CD4-positive, alpha-beta memory T cell (primary cell): ENCODE measurements at regions not wholly inside any gene's neighbourhood (a gene's known extent, or its start where the extent isn't known, plus 50 kb on each side); places are given as distances from the start of the nearest gene placed in this dataset.

ENCODE experiments used
- CTCF ChIA-PET: fragments of 350-600 bp; sonication (Branson Sonifier 250); formaldehyde crosslinking; loops from one replicate; lab custom pipeline; 2021; ENCODE audit warnings: inconsistent platforms; ENCODE audit not compliant: partially characterized antibody; lab: Charles Lee
- POLR2A ChIA-PET: fragments of 350-600 bp; sonication (Branson Sonifier 250); formaldehyde crosslinking; loops from one replicate; lab custom pipeline; 2021; ENCODE audit not compliant: partially characterized antibody; lab: Charles Lee
- DNase-seq, 5 donors: peaks; one replicate each; pipeline versions ENCODE4 v3.0.0 to v3.0.0-alpha.2; 2020 to 2022; ENCODE audit warnings: mixed read lengths in 1 of 5
- H3K27ac ChIP-seq: one replicate; pipeline ENCODE4 v1.7.0; 2013; ENCODE audit warnings: low read depth, low read length
- H3K27me3 ChIP-seq: 2 replicates; pipeline ENCODE4 v1.7.0; 2013; ENCODE audit warnings: mild to moderate bottlenecking, low read length, moderate library complexity; ENCODE audit not compliant: insufficient read depth
- H3K36me3 ChIP-seq: 2 replicates; pipeline ENCODE4 v1.7.0; 2013; ENCODE audit warnings: mild to moderate bottlenecking, low read length, moderate library complexity; ENCODE audit not compliant: insufficient read depth
- H3K4me1 ChIP-seq: 2 replicates; pipeline ENCODE4 v1.7.0; 2013; ENCODE audit warnings: mild to moderate bottlenecking, low read length, moderate library complexity; ENCODE audit not compliant: insufficient read depth
- H3K4me3 ChIP-seq, 2 donors: one replicate each; pipeline ENCODE4 v1.7.0; 2013; ENCODE audit warnings: low read length in 2 of 2, mild to moderate bottlenecking in 1 of 2
- H3K9me3 ChIP-seq, 2 donors: one replicate each; pipeline ENCODE4 v1.7.0; 2013; ENCODE audit warnings: low read length in 2 of 2, control low read depth in 1 of 2; ENCODE audit not compliant: control insufficient read depth in 1 of 2
- H3K27ac Mint-ChIP-seq, 7 donors: one replicate each; pipeline ENCODE4 v1.8.0; 2020 to 2021; ENCODE audit warnings: mixed read lengths in 7 of 7, mild to moderate bottlenecking in 6 of 7, inconsistent platforms in 3 of 7, moderate library complexity in 3 of 7
- H3K27me3 Mint-ChIP-seq, 2 donors: one replicate each; pipeline ENCODE4 v1.8.0; 2020 to 2021; ENCODE audit warnings: mixed read lengths in 2 of 2
- H3K36me3 Mint-ChIP-seq, 2 donors: one replicate each; pipeline ENCODE4 v1.8.0; 2020 to 2021; ENCODE audit warnings: mixed read lengths in 2 of 2, inconsistent platforms in 1 of 2, mild to moderate bottlenecking in 1 of 2
- H3K4me1 Mint-ChIP-seq, 4 donors: one replicate each; pipeline ENCODE4 v1.8.0; 2020 to 2021; ENCODE audit warnings: mixed read lengths in 4 of 4, mild to moderate bottlenecking in 1 of 4
- H3K4me3 Mint-ChIP-seq, 8 donors: one replicate each; pipeline ENCODE4 v1.8.0; 2020 to 2021; ENCODE audit warnings: mixed read lengths in 8 of 8, mild to moderate bottlenecking in 7 of 8, moderate library complexity in 6 of 8, inconsistent platforms in 3 of 8
- H3K9me3 Mint-ChIP-seq, 8 donors: one replicate each; pipeline ENCODE4 v1.8.0; 2020 to 2021; ENCODE audit warnings: mixed read lengths in 8 of 8, mild to moderate bottlenecking in 5 of 8, inconsistent platforms in 3 of 8, moderate library complexity in 1 of 8
- intact Hi-C: fragments of 100-400 bp; cut with micrococcal nuclease; formaldehyde crosslinking; loops from one replicate; pipeline ENCODE4 v1.15.1; 2023

DNA sequence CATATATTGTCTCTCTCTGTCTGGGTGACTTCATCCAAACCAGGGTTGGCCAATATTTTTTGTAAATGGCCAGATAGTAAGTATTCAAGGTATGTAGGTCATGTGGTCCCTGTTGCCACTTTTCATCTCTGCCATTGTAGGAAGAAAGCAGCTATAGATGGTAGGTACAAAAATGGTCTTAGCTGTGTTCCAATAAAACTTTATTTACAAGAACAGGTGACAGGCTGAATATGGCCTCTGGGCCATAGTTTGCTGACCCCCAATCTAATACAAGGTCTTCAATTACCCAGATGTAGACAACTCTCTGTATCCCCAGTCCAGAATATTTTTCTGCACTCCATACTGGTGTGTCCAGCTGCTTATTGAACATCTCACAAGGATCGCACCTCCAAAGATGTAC is 166.2 kb upstream of the FZD8 start:
- no peak overlapping the region for H3K4me3 Mint-ChIP-seq
- no peaks in the 10 kb centered on the region for H3K27me3 ChIP-seq
- no peak overlapping the region for H3K27ac ChIP-seq
- H3K36me3 ChIP-seq: no peaks in the 10 kb centered on the region
- H3K36me3 Mint-ChIP-seq: no peaks in the 10 kb centered on the region
- no peak overlapping the region for H3K27ac Mint-ChIP-seq
- CTCF ChIA-PET: no interaction called here
- H3K4me3 ChIP-seq: no peak overlapping the region
- no peaks in the 10 kb centered on the region for H3K27me3 Mint-ChIP-seq
- no peaks in the 10 kb centered on the region for H3K9me3 ChIP-seq
- DNase-seq: no peak
- no peaks in the 10 kb centered on the region for H3K4me1 Mint-ChIP-seq
- POLR2A ChIA-PET: no interaction called here
- H3K4me1 ChIP-seq: no peaks in the 10 kb centered on the region
- H3K9me3 Mint-ChIP-seq: peaks cover 0 to 10% (median 5%) of the 10 kb centered on the region in 8 donors
- intact Hi-C loops: no loop called here

DNA sequence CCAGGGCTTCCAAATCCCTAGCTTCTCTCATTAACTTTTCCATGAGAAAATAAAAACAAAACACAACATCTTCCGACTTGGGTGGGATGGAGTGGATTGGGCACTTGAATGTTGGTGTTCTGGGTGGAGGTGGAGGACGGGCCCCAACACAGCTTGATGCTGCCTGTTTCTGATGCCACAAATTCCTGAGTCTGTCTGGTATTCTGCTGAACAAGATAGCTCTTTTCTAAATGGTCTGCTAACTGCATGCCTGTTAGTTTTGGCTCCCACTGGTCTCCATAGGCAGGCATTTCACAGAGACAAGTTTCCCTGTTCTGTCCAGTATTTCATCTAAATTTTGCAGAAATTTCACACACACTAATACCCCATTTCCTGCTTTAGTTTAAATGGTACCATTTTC is 160.9 kb upstream of the FZD8 start:
- no peaks in the 10 kb centered on the region for H3K27me3 ChIP-seq
- no peaks in the 10 kb centered on the region for H3K27me3 Mint-ChIP-seq
- H3K9me3 ChIP-seq: no peaks in the 10 kb centered on the region
- CTCF ChIA-PET: no interaction called here
- H3K36me3 ChIP-seq: no peaks in the 10 kb centered on the region
- no peaks in the 10 kb centered on the region for H3K36me3 Mint-ChIP-seq
- H3K27ac Mint-ChIP-seq: no peak overlapping the region
- H3K4me3 ChIP-seq: no peak overlapping the region
- POLR2A ChIA-PET: no interaction called here
- no peaks in the 10 kb centered on the region for H3K4me1 Mint-ChIP-seq
- intact Hi-C loops: no loop called here
- no peak for DNase-seq
- H3K9me3 Mint-ChIP-seq: peaks cover 0 to 4% (median 0%) of the 10 kb centered on the region in 8 donors
- no peak overlapping the region for H3K4me3 Mint-ChIP-seq
- no peak overlapping the region for H3K27ac ChIP-seq
- no peaks in the 10 kb centered on the region for H3K4me1 ChIP-seq

GRCh38 chr10:35797187-35797586 is 155.1 kb upstream of the FZD8 start:
- Histone ChIP-seq H3K9me3 (no peaks in the 10 kb centered on the region), H3K4me1 (no peaks in the 10 kb centered on the region), H3K27me3 (no peaks in the 10 kb centered on the region), H3K36me3 (no peaks in the 10 kb centered on the region), H3K27ac (no peak overlapping the region), H3K4me3 (no peak overlapping the region)
- Mint-ChIP-seq H3K4me1 (no peaks in the 10 kb centered on the region), H3K9me3 (peaks cover 0 to 4% (median 0%) of the 10 kb centered on the region in 8 donors), H3K27ac (no peak overlapping the region), H3K36me3 (no peaks in the 10 kb centered on the region), H3K4me3 (no peak overlapping the region), H3K27me3 (no peaks in the 10 kb centered on the region)
- DNase-seq: no peak
- intact Hi-C loops: no loop called here
- ChIA-PET POLR2A (no interaction called here), CTCF (no interaction called here)

DNA sequence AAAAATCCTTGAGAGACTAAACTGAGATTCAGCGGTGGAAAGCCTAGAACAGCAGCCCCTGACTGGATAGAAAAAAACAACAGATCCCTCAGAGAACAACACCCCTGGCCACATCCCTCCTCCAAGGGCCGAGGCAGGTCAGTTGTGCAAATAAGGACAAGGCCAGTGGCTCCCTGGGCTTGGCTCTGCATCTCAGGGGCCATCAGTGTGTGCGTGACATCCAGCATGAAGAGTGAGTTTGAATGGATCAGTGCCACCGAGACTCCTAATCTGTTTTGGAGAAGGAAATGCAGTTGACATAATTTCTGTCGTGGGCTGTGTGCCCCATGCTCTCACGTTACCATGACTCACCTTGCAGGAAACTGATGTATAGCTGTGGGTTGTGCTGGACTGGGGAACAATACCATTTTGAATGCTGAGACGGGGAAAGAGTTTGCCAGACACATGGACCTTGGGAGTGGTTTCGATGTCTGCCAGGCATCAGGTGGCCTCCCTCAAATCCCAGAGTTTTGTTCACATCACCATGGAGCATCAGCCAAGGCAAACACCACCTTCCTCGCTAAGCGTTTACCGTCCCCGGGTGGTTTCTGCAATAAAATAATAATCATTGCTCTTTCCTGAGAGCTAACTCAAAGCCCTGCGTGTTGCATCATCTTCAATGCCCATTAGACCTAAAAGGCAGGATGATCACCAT is 153.2 kb upstream of the FZD8 start:
- H3K27me3 ChIP-seq: no peaks in the 10 kb centered on the region
- DNase-seq: no peak
- H3K27ac ChIP-seq: no peak overlapping the region
- H3K27ac Mint-ChIP-seq: no peak overlapping the region
- H3K4me1 Mint-ChIP-seq: no peaks in the 10 kb centered on the region
- no peaks in the 10 kb centered on the region for H3K9me3 ChIP-seq
- CTCF ChIA-PET: no interaction called here
- H3K4me3 ChIP-seq: no peak overlapping the region
- intact Hi-C loops: no loop called here
- no peaks in the 10 kb centered on the region for H3K4me1 ChIP-seq
- POLR2A ChIA-PET: no interaction called here
- H3K36me3 Mint-ChIP-seq: no peaks in the 10 kb centered on the region
- H3K4me3 Mint-ChIP-seq: no peak overlapping the region
- peaks cover 0 to 4% (median 0%) of the 10 kb centered on the region in 8 donors for H3K9me3 Mint-ChIP-seq
- no peaks in the 10 kb centered on the region for H3K36me3 ChIP-seq
- H3K27me3 Mint-ChIP-seq: no peaks in the 10 kb centered on the region

- ChIA-PET CTCF (no interaction called here), POLR2A (no interaction called here)
- H3K4me3 ChIP-seq: no peak overlapping the region
- no peaks in the 10 kb centered on the region for H3K27me3 ChIP-seq
- DNase-seq: no peak
- Mint-ChIP-seq H3K36me3 (no peaks in the 10 kb centered on the region), H3K4me3 (no peak overlapping the region), H3K9me3 (peaks cover 0 to 4% (median 0%) of the 10 kb centered on the region in 8 donors), H3K27ac (no peak overlapping the region), H3K4me1 (no peaks in the 10 kb centered on the region), H3K27me3 (no peaks in the 10 kb centered on the region)
- no peaks in the 10 kb centered on the region for H3K36me3 ChIP-seq
- H3K4me1 ChIP-seq: no peaks in the 10 kb centered on the region
- H3K9me3 ChIP-seq: no peaks in the 10 kb centered on the region
- intact Hi-C loops: no loop called here
- no peak overlapping the region for H3K27ac ChIP-seq
Measured at GRCh38 chr10:35794703-35795102, 152.6 kb upstream of the FZD8 start.

DNA sequence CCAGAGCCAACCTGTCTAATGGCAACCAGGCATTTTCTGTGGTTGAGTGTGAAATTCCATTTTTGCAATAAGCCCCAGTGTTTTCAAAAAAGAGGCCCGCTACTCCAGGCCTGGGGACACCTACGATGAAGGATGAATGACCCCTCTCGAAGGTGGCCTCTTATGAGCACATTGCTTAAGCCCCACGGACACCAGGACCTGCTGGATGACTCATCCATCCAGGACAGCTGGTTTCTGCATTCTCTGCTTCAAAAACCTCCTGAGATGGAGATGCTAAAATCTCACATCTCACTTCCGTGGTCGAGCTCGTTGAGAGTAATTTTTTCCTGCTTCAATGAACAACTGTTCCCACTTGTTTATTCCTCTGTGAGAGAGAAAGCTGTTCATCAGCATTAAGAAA is 150.2 kb upstream of the FZD8 start:
- intact Hi-C loops: no loop called here
- H3K4me3 Mint-ChIP-seq: no peak overlapping the region
- CTCF ChIA-PET: no interaction called here
- Histone ChIP-seq H3K4me1 (no peaks in the 10 kb centered on the region), H3K4me3 (no peak overlapping the region), H3K27ac (no peak overlapping the region), H3K27me3 (no peaks in the 10 kb centered on the region), H3K9me3 (no peaks in the 10 kb centered on the region), H3K36me3 (no peaks in the 10 kb centered on the region)
- DNase-seq: no peak
- no peaks in the 10 kb centered on the region for H3K4me1 Mint-ChIP-seq
- H3K9me3 Mint-ChIP-seq: peaks cover 0 to 8% (median 4%) of the 10 kb centered on the region in 8 donors
- POLR2A ChIA-PET: no interaction called here
- no peaks in the 10 kb centered on the region for H3K36me3 Mint-ChIP-seq
- peaks cover 0 to 3% of the 10 kb centered on the region in 2 donors for H3K27me3 Mint-ChIP-seq
- H3K27ac Mint-ChIP-seq: no peak overlapping the region

- no peaks in the 10 kb centered on the region for H3K4me1 ChIP-seq
- intact Hi-C loops: no loop called here
- ChIA-PET POLR2A (no interaction called here), CTCF (no interaction called here)
- H3K27me3 Mint-ChIP-seq: peaks cover 0 to 3% of the 10 kb centered on the region in 2 donors
- DNase-seq: no peak
- no peak overlapping the region for H3K27ac ChIP-seq
- H3K36me3 Mint-ChIP-seq: no peaks in the 10 kb centered on the region
- H3K4me3 Mint-ChIP-seq: no peak overlapping the region
- no peak overlapping the region for H3K27ac Mint-ChIP-seq
- no peaks in the 10 kb centered on the region for H3K9me3 ChIP-seq
- H3K4me1 Mint-ChIP-seq: no peaks in the 10 kb centered on the region
- H3K4me3 ChIP-seq: no peak overlapping the region
- H3K9me3 Mint-ChIP-seq: peaks cover 0 to 29% (median 8%) of the 10 kb centered on the region in 8 donors
- no peaks in the 10 kb centered on the region for H3K36me3 ChIP-seq
- H3K27me3 ChIP-seq: no peaks in the 10 kb centered on the region
Measured at GRCh38 chr10:35789996-35790395, 147.9 kb upstream of the FZD8 start.
